ENCODE measurements at regions not wholly inside any gene's neighbourhood (a gene's known extent, or its start where the extent isn't known, plus 50 kb on each side); places are given as distances from the start of the nearest gene placed in this dataset.

- no peak for DNase-seq
- no peaks in the 10 kb centered on the region for H3K9me2 ChIP-seq (ENCODE audit: insufficient read depth)
- no peaks in the 10 kb centered on the region for H3K79me2 ChIP-seq (ENCODE audit: insufficient read depth)
- no peak overlapping the region for H3K4me3 ChIP-seq
- H3K4me1 ChIP-seq (ENCODE audit: insufficient read depth) = no peaks in the 10 kb centered on the region
- 46 to 49% methylated on average over 3 of the region's 3 CpGs for WGBS, 2 experiments (ENCODE audit: low coverage in 1 of 2, low lambda C conversion rate in 2 of 2, missing lambda C conversion rate in 2 of 2)
- in situ Hi-C loops (cut with MboI) = no loop called here
- no peaks in the 10 kb centered on the region for H3K36me3 ChIP-seq (ENCODE audit: low read depth)
- H3K27ac ChIP-seq = no peak overlapping the region
- TF ChIP-seq EZH2 (IDR thresholded peaks at IDR 0.05; ENCODE audit: insufficient read depth, poor library complexity, severe bottlenecking) (no peak), EZH2phosphoT487 (IDR thresholded peaks at IDR 0.05; ENCODE audit: insufficient read depth, low read depth) (no peak)
- H3K27me3 ChIP-seq (replicated peaks; ENCODE audit: insufficient read depth) = no peaks in the 10 kb centered on the region
- H3K4me2 ChIP-seq (ENCODE audit: unreplicated experiment) = no peak overlapping the region
- no peaks in the 10 kb centered on the region for H3K9me3 ChIP-seq (ENCODE audit: low read depth)
- H3K9ac ChIP-seq = no peak overlapping the region
- no peaks in the 10 kb centered on the region for H3F3A ChIP-seq (ENCODE audit: insufficient read depth)
- no peaks in the 10 kb centered on the region for H4K20me1 ChIP-seq (ENCODE audit: insufficient read depth)
- H2AFZ ChIP-seq = no peak overlapping the region
These were observed 1943.0 kb downstream of the MRPL39 start for GRCh38 chr21:23664193-23664694.

GRCh38 chr21:23660560-23660959 lies 1946.7 kb downstream of the MRPL39 start:
- TF ChIP-seq EZH2phosphoT487 (IDR thresholded peaks at IDR 0.05; ENCODE audit: insufficient read depth, low read depth) (no peak), EZH2 (IDR thresholded peaks at IDR 0.05; ENCODE audit: insufficient read depth, poor library complexity, severe bottlenecking) (no peak)
- Histone ChIP-seq H3F3A (ENCODE audit: insufficient read depth) (no peaks in the 10 kb centered on the region), H3K4me3 (no peak overlapping the region), H3K4me2 (ENCODE audit: unreplicated experiment) (no peak overlapping the region), H2AFZ (no peak overlapping the region), H3K79me2 (ENCODE audit: insufficient read depth) (no peaks in the 10 kb centered on the region), H3K27ac (no peak overlapping the region), H3K9me3 (ENCODE audit: low read depth) (no peaks in the 10 kb centered on the region), H4K20me1 (ENCODE audit: insufficient read depth) (no peaks in the 10 kb centered on the region), H3K9me2 (ENCODE audit: insufficient read depth) (no peaks in the 10 kb centered on the region), H3K4me1 (ENCODE audit: insufficient read depth) (no peaks in the 10 kb centered on the region), H3K36me3 (ENCODE audit: low read depth) (no peaks in the 10 kb centered on the region), H3K27me3 (replicated peaks; ENCODE audit: insufficient read depth) (no peaks in the 10 kb centered on the region), H3K9ac (no peak overlapping the region)
- 27 to 33% methylated on average over 3 of the region's 3 CpGs for WGBS, 2 experiments (ENCODE audit: low coverage in 1 of 2, low lambda C conversion rate in 2 of 2, missing lambda C conversion rate in 2 of 2)
- in situ Hi-C loops (cut with MboI) = no loop called here
- DNase-seq = no peak

- no peak for DNase-seq
- Histone ChIP-seq H3K4me1 (ENCODE audit: insufficient read depth) (no peaks in the 10 kb centered on the region), H3K9me2 (ENCODE audit: insufficient read depth) (no peaks in the 10 kb centered on the region), H3K27me3 (replicated peaks; ENCODE audit: insufficient read depth) (no peaks in the 10 kb centered on the region), H3K9ac (no peak overlapping the region), H3F3A (ENCODE audit: insufficient read depth) (no peaks in the 10 kb centered on the region), H2AFZ (no peak overlapping the region), H3K9me3 (ENCODE audit: low read depth) (peaks cover 5% of the 10 kb centered on the region), H3K36me3 (ENCODE audit: low read depth) (no peaks in the 10 kb centered on the region), H4K20me1 (ENCODE audit: insufficient read depth) (no peaks in the 10 kb centered on the region), H3K79me2 (ENCODE audit: insufficient read depth) (no peaks in the 10 kb centered on the region), H3K4me3 (no peak overlapping the region), H3K4me2 (ENCODE audit: unreplicated experiment) (no peak overlapping the region), H3K27ac (no peak overlapping the region)
- in situ Hi-C loops (cut with MboI) = no loop called here
- TF ChIP-seq EZH2 (IDR thresholded peaks at IDR 0.05; ENCODE audit: insufficient read depth, poor library complexity, severe bottlenecking) (no peak), EZH2phosphoT487 (IDR thresholded peaks at IDR 0.05; ENCODE audit: insufficient read depth, low read depth) (no peak)
- WGBS, 2 experiments (ENCODE audit: low coverage in 1 of 2, low lambda C conversion rate in 2 of 2, missing lambda C conversion rate in 2 of 2) = 25% methylated on average over 2 of the region's 2 CpGs
These were observed 1962.5 kb downstream of the MRPL39 start for GRCh38 chr21:23644768-23645167.

GRCh38 chr21:23639721-23640120 lies 1967.6 kb downstream of the MRPL39 start:
- Histone ChIP-seq H3K9me2 (ENCODE audit: insufficient read depth) (no peaks in the 10 kb centered on the region), H3K79me2 (ENCODE audit: insufficient read depth) (no peaks in the 10 kb centered on the region), H3K4me1 (ENCODE audit: insufficient read depth) (no peaks in the 10 kb centered on the region), H3K27ac (no peak overlapping the region), H4K20me1 (ENCODE audit: insufficient read depth) (no peaks in the 10 kb centered on the region), H3K4me3 (no peak overlapping the region), H2AFZ (no peak overlapping the region), H3F3A (ENCODE audit: insufficient read depth) (no peaks in the 10 kb centered on the region), H3K36me3 (ENCODE audit: low read depth) (no peaks in the 10 kb centered on the region), H3K27me3 (replicated peaks; ENCODE audit: insufficient read depth) (no peaks in the 10 kb centered on the region), H3K9ac (no peak overlapping the region), H3K9me3 (ENCODE audit: low read depth) (peaks cover 5% of the 10 kb centered on the region), H3K4me2 (ENCODE audit: unreplicated experiment) (no peak overlapping the region)
- 16 to 17% methylated on average over 2 of the region's 2 CpGs for WGBS, 2 experiments (ENCODE audit: low coverage in 1 of 2, low lambda C conversion rate in 2 of 2, missing lambda C conversion rate in 2 of 2)
- in situ Hi-C loops (cut with MboI) = no loop called here
- TF ChIP-seq EZH2phosphoT487 (IDR thresholded peaks at IDR 0.05; ENCODE audit: insufficient read depth, low read depth) (no peak), EZH2 (IDR thresholded peaks at IDR 0.05; ENCODE audit: insufficient read depth, poor library complexity, severe bottlenecking) (no peak)
- DNase-seq = no peak

Data from GM23248 (cell line).